GM21619 (cell line): ENCODE measurements at regions not wholly inside any gene's neighbourhood (a gene's known extent, or its start where the extent isn't known, plus 50 kb on each side); places are given as distances from the start of the nearest gene placed in this dataset.
"Not testable (repeated sequence)": the region's sequence is repeated elsewhere in the genome, so short reads cannot be mapped to it uniquely, and the experiment has no call there.

Source experiments
- ATAC-seq: cut with Tn5 transposase; IDR thresholded peaks from one replicate; pipeline ENCODE4 v1.9.1; 2021; ENCODE audit not compliant: unreplicated experiment

GRCh38 chr4:1561286-1561990, 122.7 kb downstream of the FAM53A start:
- ATAC-seq = no peak

- no peak for ATAC-seq
Observed at GRCh38 chr4:1559896-1560650, 124.0 kb downstream of the FAM53A start.

- no peak for ATAC-seq
Observed at GRCh38 chr4:1558205-1558604, 125.9 kb downstream of the FAM53A start.

GRCh38 chr4:1557221-1557597, 126.9 kb downstream of the FAM53A start:
- no peak for ATAC-seq

GRCh38 chr4:1556541-1557220, 127.4 kb downstream of the FAM53A start:
- no peak for ATAC-seq

- ATAC-seq = no peak
Observed at GRCh38 chr4:1554876-1555265, 129.2 kb downstream of the FAM53A start.

- ATAC-seq = no peak
Observed at GRCh38 chr4:1554246-1554875, 129.8 kb downstream of the FAM53A start.

GRCh38 chr4:1553365-1553764, 130.7 kb downstream of the FAM53A start:
- no peak for ATAC-seq

- ATAC-seq = no peak
Observed at GRCh38 chr4:1552451-1552850, 131.7 kb downstream of the FAM53A start.

GRCh38 chr4:1551211-1551610, 132.9 kb downstream of the FAM53A start:
- no peak for ATAC-seq

GRCh38 chr4:1550122-1551070, 133.7 kb downstream of the FAM53A start:
- no peak for ATAC-seq

- no peak for ATAC-seq
Observed at GRCh38 chr4:1549638-1550035, 134.5 kb downstream of the FAM53A start.

GRCh38 chr4:1548827-1549637, 135.1 kb downstream of the FAM53A start:
- not testable (repeated sequence) for ATAC-seq

- no peak for ATAC-seq
Observed at GRCh38 chr4:1547856-1548826, 136.0 kb downstream of the FAM53A start.

- no peak for ATAC-seq
Observed at GRCh38 chr4:1547131-1547855, 136.8 kb downstream of the FAM53A start.

GRCh38 chr4:1544861-1545281, 138.6 kb upstream of the NKX1-1 start:
- no peak for ATAC-seq

- not testable (repeated sequence) for ATAC-seq
Observed at GRCh38 chr4:1544435-1544834, 138.2 kb upstream of the NKX1-1 start.

GRCh38 chr4:1543976-1544375, 137.7 kb upstream of the NKX1-1 start:
- no peak for ATAC-seq
